Breast epithelium (tissue), 4 donors: ENCODE measurements at regions not wholly inside any gene's neighbourhood (a gene's known extent, or its start where the extent isn't known, plus 50 kb on each side); places are given as distances from the start of the nearest gene placed in this dataset.
"Not testable (repeated sequence)": the region's sequence is repeated elsewhere in the genome, so short reads cannot be mapped to it uniquely, and the experiment has no call there.

Source experiments
- DNase-seq, 2 donors: peaks; one replicate each; pipeline ENCODE4 v3.0.0-alpha.2; 2019; ENCODE audit warnings: low spot score in 2 of 2
- H3K27ac ChIP-seq, 2 donors: fragments of 200-600 bp; sonication (generic) in 1 of 2; one replicate each; pipeline ENCODE4 v1.5.1; 2016 to 2019; ENCODE audit warnings: mild to moderate bottlenecking in 1 of 2
- H3K27me3 ChIP-seq, 2 donors: fragments of 200-600 bp; sonication (generic) in 1 of 2; one replicate each; pipeline versions ENCODE4 v1.5.1 to v1.6.0; 2017 to 2019; ENCODE audit warnings: control low read depth in 1 of 2, mild to moderate bottlenecking in 1 of 2
- H3K36me3 ChIP-seq: fragments of 200-600 bp; one replicate; pipeline ENCODE4 v1.5.1; 2019
- H3K4me1 ChIP-seq, 2 donors: fragments of 200-600 bp; sonication (generic); one replicate each; pipeline ENCODE4 v1.5.1; 2016 to 2019; ENCODE audit warnings: control low read depth in 1 of 2
- H3K4me3 ChIP-seq, 3 donors: fragments of 200-600 bp; sonication (generic); 1 replicate in 2 of 3; 2 replicates in 1 of 3; pipeline ENCODE4 v1.5.1; 2016 to 2019; ENCODE audit warnings: mild to moderate bottlenecking in 3 of 3, moderate library complexity in 2 of 3
- H3K9me3 ChIP-seq, 2 donors: fragments of 200-600 bp; sonication (generic) in 1 of 2; one replicate each; pipeline ENCODE4 v1.5.1; 2016 to 2019; ENCODE audit warnings: control low read depth in 1 of 2
- CTCF ChIP-seq, 3 donors: fragments of 450-650 bp; IDR thresholded peaks; one replicate each; pipeline ENCODE4 v1.5.1; 2016 to 2017; ENCODE audit warnings: antibody characterized with exemption in 3 of 3, mild to moderate bottlenecking in 3 of 3, moderate library complexity in 3 of 3
- POLR2A ChIP-seq: fragments of 450-650 bp; IDR thresholded peaks from one replicate; pipeline ENCODE4 v1.6.1; 2016; ENCODE audit warnings: antibody characterized with exemption, mild to moderate bottlenecking, moderate library complexity
- POLR2AphosphoS5 ChIP-seq, 3 donors: sonication (generic); formaldehyde crosslinking; IDR thresholded peaks; one replicate each; pipeline ENCODE4 v1.6.1; 2017; ENCODE audit warnings: antibody characterized with exemption in 3 of 3
- intact Hi-C: fragments of 100-400 bp; cut with DNase I; formaldehyde crosslinking; loops from one replicate; pipeline ENCODE4 v1.15.1; 2023; ENCODE audit warnings: low total_unique reads

DNA sequence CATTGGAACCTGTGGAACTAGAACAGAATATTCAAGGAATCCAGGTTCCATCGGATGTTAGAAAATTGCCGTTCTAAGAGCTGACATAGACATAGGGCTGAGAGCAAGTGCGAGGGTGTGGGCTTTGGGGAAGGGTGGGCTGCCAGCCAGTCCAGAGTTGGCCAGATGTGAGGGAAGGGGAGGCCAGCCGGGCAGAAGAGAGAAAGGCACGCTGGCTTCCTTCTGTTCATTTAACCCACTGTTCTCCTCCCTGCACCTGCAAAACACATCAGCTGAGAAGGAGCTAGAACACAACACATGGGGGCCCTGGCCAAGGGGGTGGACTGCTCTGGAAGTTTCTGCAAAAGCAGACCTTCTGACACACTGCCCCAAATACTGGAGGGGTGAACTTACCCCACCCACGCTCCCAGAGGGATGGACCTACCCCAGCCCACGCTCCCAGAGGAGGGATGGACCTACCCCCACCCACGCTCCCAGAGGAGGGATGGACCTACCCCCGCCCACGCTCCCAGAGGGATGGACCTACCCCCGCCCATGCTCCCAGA is 98.0 kb downstream of the SHANK2 start:
- TF ChIP-seq CTCF (IDR thresholded peaks at IDR 0.05) (no peak), POLR2A (no peak), POLR2AphosphoS5 (IDR thresholded peaks at IDR 0.05) (no peak)
- intact Hi-C loops: loop anchor here (2.0 kb wide), 1 partner anchor 74 kb away; no protein-coding TSS in a partner anchor
- DNase-seq: no peak
- no peaks in the 10 kb centered on the region for H3K4me1 ChIP-seq
- H3K9me3 ChIP-seq: no peaks in the 10 kb centered on the region
- H3K36me3 ChIP-seq: no peaks in the 10 kb centered on the region
- H3K4me3 ChIP-seq: no peak overlapping the region
- H3K27ac ChIP-seq: no peak overlapping the region
- no peaks in the 10 kb centered on the region for H3K27me3 ChIP-seq

GRCh38 chr11:71153005-71153390 is 99.4 kb downstream of the SHANK2 start:
- H3K27me3 ChIP-seq: no peaks in the 10 kb centered on the region
- H3K36me3 ChIP-seq: no peaks in the 10 kb centered on the region
- peak overlapping the region in 2 of 3 donors; percentile 27 to 56 for H3K4me3 ChIP-seq
- TF ChIP-seq CTCF (IDR thresholded peaks at IDR 0.05): no peak
- TF ChIP-seq POLR2AphosphoS5 (IDR thresholded peaks at IDR 0.05): no peak
- no peak for TF ChIP-seq POLR2A
- peak overlapping the region; percentile 35 to 72 for H3K27ac ChIP-seq
- no peaks in the 10 kb centered on the region for H3K4me1 ChIP-seq
- H3K9me3 ChIP-seq: no peaks in the 10 kb centered on the region
- DNase-seq: no peak
- intact Hi-C loops: no loop called here

DNA sequence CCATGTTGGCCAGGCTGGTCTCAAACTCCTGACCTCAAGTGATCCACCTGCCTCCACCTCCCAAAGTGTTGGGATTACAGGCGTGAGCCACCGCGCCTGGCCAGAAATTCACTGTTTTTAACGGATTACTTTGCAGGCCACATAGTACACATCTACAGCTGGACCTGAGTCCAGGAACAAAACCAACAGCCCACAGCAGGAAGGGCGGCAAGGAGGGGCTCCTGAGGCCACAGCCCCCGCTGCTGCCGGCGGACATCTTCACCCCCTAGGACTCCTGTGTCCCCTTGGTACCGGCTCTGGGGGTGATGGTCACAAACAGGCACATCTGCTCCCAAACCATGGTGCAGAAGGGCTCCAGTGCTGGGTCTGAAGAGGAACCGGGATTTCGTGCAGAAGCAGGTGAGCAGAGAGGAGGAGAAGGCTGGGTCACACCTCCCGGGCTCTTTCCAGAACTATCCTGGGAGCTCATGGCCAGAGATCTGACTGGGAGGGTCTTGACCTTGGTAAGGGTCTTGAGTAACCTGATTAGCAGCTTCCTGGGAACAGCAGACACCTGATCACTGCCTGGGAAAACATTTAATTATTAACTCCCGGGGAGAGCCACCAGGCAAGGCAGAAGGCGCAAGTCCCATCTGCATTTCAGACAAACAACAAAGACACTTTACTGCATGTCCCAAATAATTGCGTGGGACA is 99.9 kb downstream of the SHANK2 start:
- H3K4me1 ChIP-seq, H3K27me3 ChIP-seq, intact Hi-C loops, DNase-seq, H3K36me3 ChIP-seq, H3K9me3 ChIP-seq: not testable (repeated sequence)
- Histone ChIP-seq H3K4me3 (peak overlapping the region in 2 of 3 donors; percentile 27 to 56), H3K27ac (peak overlapping the region; percentile 35 to 72)

DNA sequence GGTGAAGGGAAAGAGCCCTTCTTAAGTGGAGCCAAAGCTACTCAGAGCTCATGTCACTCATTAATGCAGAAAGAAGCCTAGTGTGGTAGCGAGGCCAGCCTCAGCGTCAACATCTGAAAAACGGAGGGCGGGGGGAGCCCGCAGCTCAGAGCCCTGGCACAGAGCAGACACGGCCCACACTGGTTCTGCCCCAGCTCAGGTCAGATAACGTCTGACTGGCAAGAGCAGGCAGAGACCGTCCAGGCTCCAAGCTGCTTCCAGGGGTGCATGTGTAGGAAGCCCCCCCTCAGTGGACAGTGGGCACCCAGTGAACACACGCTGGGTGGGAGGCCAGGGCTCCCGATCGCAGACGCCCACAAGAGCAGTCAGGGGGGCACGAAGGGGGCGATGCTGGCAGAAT is 100.8 kb downstream of the SHANK2 start:
- no peak for TF ChIP-seq POLR2A
- no peak for TF ChIP-seq POLR2AphosphoS5 (IDR thresholded peaks at IDR 0.05)
- no peak for TF ChIP-seq CTCF (IDR thresholded peaks at IDR 0.05)
- intact Hi-C loops: no loop called here
- Histone ChIP-seq H3K36me3 (no peaks in the 10 kb centered on the region), H3K27me3 (no peaks in the 10 kb centered on the region), H3K4me1 (no peaks in the 10 kb centered on the region), H3K27ac (no peak overlapping the region), H3K9me3 (no peaks in the 10 kb centered on the region), H3K4me3 (no peak overlapping the region)
- no peak for DNase-seq

- TF ChIP-seq CTCF (IDR thresholded peaks at IDR 0.05) (no peak), POLR2A (no peak), POLR2AphosphoS5 (IDR thresholded peaks at IDR 0.05) (no peak)
- no peaks in the 10 kb centered on the region for H3K4me1 ChIP-seq
- H3K36me3 ChIP-seq: no peaks in the 10 kb centered on the region
- intact Hi-C loops: no loop called here
- H3K9me3 ChIP-seq: no peaks in the 10 kb centered on the region
- H3K27me3 ChIP-seq: no peaks in the 10 kb centered on the region
- H3K27ac ChIP-seq: no peak overlapping the region
- DNase-seq: no peak
- no peak overlapping the region for H3K4me3 ChIP-seq
These were observed 101.5 kb downstream of the SHANK2 start for GRCh38 chr11:71150859-71151258.
